Fibroblast of villous mesenchyme (primary cell): ENCODE measurements at regions not wholly inside any gene's neighbourhood (a gene's known extent, or its start where the extent isn't known, plus 50 kb on each side); places are given as distances from the start of the nearest gene placed in this dataset.
A peak's percentile ranks its signal among the peaks of the same experiment; 100 is the strongest.
"Not testable (repeated sequence)": the region's sequence is repeated elsewhere in the genome, so short reads cannot be mapped to it uniquely, and the experiment has no call there.

Experiments
- DNase-seq: peaks from one replicate; pipeline ENCODE4 v3.0.0-alpha.2; 2010; ENCODE audit warnings: low read depth
- H3K4me3 ChIP-seq: 2 replicates; pipeline ENCODE4 v1.5.1; 2011; ENCODE audit warnings: low read depth, mild to moderate bottlenecking, low read length
- TF ChIP-seq, protein P1 (sequence below): IDR thresholded peaks from 2 replicates; pipeline ENCODE4 v1.5.1; 2012; ENCODE audit warnings: low read depth, mild to moderate bottlenecking, low read length; ENCODE audit not compliant: insufficient read depth

DNA sequence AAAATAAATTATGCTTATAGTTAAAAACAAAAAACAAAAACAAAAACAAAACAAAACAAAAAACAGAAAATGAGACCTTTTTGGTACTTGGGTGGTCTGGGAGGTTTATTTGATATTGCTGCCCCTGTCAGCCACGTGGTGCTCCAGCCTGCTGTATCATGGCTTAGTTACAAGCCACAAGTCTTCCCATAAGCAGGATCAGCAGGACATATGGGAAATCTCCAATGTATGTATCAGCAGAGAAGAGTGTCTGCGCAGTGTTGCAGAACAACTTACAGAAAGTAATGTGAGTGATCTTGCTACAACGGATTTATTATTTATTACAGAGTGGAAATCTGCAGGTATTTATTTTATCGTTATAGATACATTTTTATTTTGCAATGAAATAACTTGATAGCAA, 423.0 kb upstream of the TMPRSS15 start:
- no peak for DNase-seq
- TF ChIP-seq, protein P1, sequence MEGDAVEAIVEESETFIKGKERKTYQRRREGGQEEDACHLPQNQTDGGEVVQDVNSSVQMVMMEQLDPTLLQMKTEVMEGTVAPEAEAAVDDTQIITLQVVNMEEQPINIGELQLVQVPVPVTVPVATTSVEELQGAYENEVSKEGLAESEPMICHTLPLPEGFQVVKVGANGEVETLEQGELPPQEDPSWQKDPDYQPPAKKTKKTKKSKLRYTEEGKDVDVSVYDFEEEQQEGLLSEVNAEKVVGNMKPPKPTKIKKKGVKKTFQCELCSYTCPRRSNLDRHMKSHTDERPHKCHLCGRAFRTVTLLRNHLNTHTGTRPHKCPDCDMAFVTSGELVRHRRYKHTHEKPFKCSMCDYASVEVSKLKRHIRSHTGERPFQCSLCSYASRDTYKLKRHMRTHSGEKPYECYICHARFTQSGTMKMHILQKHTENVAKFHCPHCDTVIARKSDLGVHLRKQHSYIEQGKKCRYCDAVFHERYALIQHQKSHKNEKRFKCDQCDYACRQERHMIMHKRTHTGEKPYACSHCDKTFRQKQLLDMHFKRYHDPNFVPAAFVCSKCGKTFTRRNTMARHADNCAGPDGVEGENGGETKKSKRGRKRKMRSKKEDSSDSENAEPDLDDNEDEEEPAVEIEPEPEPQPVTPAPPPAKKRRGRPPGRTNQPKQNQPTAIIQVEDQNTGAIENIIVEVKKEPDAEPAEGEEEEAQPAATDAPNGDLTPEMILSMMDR: no peak
- H3K4me3 ChIP-seq: no peak overlapping the region

DNA sequence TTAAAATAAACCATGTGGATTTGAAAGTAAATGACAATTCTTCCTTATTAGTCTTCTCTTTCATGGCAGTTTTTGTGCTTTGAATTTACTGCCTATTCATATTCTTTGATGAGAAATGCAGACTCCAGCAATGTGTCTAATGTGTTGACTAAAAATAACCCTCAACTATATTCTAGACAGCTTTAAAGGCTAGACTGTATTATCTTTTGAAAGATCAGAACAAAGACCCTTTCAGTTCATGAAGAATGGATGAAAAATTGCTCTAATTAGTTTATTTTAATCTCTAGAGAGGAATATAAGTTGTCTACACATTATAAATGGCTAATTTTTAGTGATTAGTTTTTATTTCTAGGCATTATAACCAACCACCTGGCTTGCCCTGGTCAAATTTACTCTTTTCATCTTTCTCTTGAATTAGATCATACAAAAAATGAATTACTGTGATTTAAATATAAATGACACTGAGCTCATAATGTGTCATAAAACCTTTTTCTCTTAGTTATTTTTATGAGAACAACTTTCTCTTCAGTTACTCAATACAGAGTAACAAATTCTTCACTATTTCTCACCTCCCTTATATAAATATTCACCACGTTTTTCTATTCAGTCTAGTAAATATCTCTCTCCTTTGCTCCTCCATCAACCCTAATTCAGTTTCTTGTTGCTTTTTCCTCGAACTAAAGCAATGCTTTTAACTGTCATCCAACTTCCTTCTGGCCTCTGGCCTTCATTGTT, 428.5 kb upstream of the TMPRSS15 start:
- H3K4me3 ChIP-seq: no peak overlapping the region
- TF ChIP-seq, protein P1: no peak

DNA sequence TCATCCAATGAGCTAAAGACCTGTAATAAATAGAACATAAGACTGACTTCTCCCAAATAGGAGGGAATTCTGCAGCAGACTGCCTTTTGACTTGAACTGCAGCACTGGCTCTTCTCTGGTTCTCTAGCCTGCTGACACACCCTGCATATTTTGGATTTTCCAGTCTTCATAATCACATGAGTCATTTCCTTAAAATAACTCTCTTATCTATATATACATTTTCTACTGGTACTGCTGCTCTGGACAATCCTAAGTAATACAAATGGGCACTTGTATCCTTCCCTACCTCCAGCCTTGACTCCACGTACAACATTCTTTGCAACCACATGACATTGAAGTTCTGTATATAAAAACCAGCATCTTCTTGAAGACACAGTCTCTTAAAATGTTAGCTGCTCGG, 429.4 kb upstream of the TMPRSS15 start:
- no peak overlapping the region for H3K4me3 ChIP-seq
- peak; percentile 49 for DNase-seq
- TF ChIP-seq, protein P1: no peak

More for the DNA sequence above, 428.5 kb upstream of the TMPRSS15 start:
- no peak for DNase-seq

DNA sequence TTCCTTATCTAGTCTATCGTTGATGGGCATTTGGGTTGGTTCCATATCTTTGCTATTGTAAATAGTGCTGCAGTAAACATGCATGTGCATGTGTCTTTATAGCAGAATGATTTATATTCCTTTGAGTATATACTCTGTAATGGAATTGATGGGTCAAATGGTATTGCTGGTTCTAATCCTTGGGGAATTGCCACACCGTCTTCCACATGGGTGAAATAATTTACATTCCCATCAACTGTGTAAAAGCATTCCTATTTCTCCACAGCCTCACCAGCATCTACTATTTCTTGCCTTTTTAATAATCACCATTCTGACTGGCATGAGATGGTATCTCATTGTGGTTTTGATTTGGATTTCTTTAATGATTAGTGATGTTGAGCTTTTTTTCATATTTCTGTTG, 430.5 kb upstream of the TMPRSS15 start:
- not testable (repeated sequence) for H3K4me3 ChIP-seq, DNase-seq

DNA sequence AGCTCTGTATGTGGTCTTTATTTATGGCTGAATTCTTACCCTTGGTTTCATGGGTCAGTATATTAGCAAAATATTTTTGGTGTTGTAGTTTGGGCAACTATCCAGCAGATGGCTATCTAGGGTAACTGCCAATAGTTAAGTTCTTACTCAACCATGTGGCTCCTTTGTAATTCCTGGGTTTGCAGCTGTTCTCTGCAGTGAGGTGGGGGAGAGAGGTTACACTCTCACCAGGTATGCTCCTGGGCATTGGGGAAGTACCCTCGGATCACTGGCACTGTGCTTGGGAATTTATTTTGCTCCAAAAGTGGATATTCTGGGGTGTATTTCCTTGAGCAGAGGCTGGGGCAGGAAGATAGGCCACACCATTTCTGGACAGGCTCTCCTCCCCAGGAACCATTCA, 436.7 kb upstream of the TMPRSS15 start:
- DNase-seq: peak; percentile 2
- TF ChIP-seq, protein P1: peak; percentile 21
- H3K4me3 ChIP-seq: no peak overlapping the region

DNA sequence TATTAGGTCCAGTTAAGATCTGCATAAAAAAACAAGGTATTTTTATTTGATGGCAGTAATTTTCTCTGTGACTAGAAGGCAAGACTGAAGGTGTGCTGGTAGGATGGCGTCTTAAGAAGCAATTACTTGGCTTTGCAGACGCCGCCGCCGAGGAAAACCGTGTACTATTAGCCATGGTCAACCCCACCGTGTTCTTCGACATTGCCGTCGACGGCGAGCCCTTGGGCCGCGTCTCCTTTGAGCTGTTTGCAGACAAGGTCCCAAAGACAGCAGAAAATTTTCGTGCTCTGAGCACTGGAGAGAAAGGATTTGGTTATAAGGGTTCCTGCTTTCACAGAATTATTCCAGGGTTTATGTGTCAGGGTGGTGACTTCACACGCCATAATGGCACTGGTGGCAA, 454.0 kb upstream of the TMPRSS15 start:
- H3K4me3 ChIP-seq, DNase-seq: not testable (repeated sequence)

DNA sequence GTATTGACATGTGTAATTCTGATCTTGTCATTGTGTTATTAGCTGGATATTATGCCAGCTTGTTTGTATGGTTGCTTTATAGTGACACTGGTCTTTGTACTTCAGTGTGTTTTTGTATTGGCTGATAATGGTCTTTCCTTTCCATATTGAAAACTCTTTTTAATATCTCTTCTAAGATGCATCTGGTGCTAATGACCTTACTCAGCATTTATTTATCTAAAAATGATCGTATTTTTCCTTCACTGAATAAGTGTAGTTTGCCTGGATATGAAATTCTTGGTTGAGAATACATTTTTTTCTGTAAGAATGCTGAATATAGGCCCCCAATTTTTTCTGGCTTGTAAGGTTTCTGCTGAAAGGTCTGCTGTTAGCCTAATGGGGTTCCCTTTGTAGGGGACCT, 465.5 kb upstream of the TMPRSS15 start:
- no peak overlapping the region for H3K4me3 ChIP-seq
- no peak for DNase-seq
- TF ChIP-seq, protein P1: no peak

DNA sequence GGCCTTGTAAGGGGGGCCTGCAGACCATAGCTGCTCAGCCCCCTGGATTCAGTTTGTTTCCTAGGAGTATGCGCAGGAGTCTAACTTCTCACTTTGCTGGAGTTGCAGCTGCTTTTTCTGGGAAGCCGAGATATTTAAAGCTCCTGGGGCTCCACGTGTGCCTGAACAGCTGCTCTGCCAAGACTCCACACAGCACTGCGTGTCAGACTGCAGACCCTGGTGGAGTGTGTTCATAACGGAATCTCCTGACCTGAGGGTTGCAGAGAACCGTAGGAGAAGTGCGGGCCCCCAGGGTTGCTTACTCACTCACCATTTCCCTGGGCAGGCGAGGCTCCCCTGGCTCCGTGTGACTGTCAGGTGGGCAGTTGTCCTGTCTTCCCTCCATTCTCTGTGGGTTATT, 474.3 kb upstream of the TMPRSS15 start:
- no peak for DNase-seq
- no peak overlapping the region for H3K4me3 ChIP-seq
- TF ChIP-seq, protein P1: no peak
